A549 (cell line): ENCODE measurements at regions not wholly inside any gene's neighbourhood (a gene's known extent, or its start where the extent isn't known, plus 50 kb on each side); places are given as distances from the start of the nearest gene placed in this dataset.
A peak's percentile ranks its signal among the peaks of the same experiment; 100 is the strongest.
"Not testable (repeated sequence)": the region's sequence is repeated elsewhere in the genome, so short reads cannot be mapped to it uniquely, and the experiment has no call there.

Source experiments
- ATAC-seq, 2 experiments: fragments of 200-7000 bp in 1 of 2; fragments of >200 bp in 1 of 2; cut with Nextera tagmentation in 1 of 2; cut with Tn5 transposase in 1 of 2; 3 replicates each; pipeline versions ENCODE4 v1.8.0 to v1.9.1; 2018 to 2020; ENCODE audit warnings: mild to moderate bottlenecking in 1 of 2, moderate library complexity in 1 of 2
- CTCF ChIA-PET: fragments of 300-600 bp; sonication (Branson Sonifier 250); formaldehyde crosslinking; extraction: SDS; loops from one replicate; lab custom pipeline; 2021; ENCODE audit warnings: antibody characterized with exemption, inconsistent platforms; lab: Yijun Ruan, JAX
- POLR2A ChIA-PET: fragments of 350-600 bp; formaldehyde crosslinking; extraction: SDS; loops from one replicate; lab custom pipeline; 2021; ENCODE audit warnings: antibody characterized with exemption, inconsistent platforms; lab: Yijun Ruan, JAX
- DNase-seq, 2 experiments: peaks; one replicate each; pipeline versions ENCODE4 v3.0.0 to v3.0.0-alpha.2; 2011 to 2016; ENCODE audit warnings: low read depth in 1 of 2, low spot score in 1 of 2
- FAIRE-seq: peaks from 2 replicates; lab custom pipeline; 2011; peaks lifted over from hg19 to GRCh38; lab: Jason Lieb, UNC
- H3K27ac ChIP-seq, 2 experiments: fragments of >200 bp; sonication (Bioruptor Twin); formaldehyde crosslinking; 3 replicates each; pipeline ENCODE4 v1.5.1; 2016 to 2017
- H3K4me1 ChIP-seq: fragments of >200 bp; sonication (Bioruptor Twin); formaldehyde crosslinking; 3 replicates; pipeline ENCODE4 v1.6.1; 2016
- H3K4me2 ChIP-seq: fragments of >200 bp; sonication (Bioruptor Twin); formaldehyde crosslinking; 3 replicates; pipeline ENCODE4 v1.6.1; 2016
- H3K4me3 ChIP-seq: fragments of >200 bp; sonication (Bioruptor Twin); formaldehyde crosslinking; 3 replicates; pipeline ENCODE4 v1.5.1; 2016
- H3K9me3 ChIP-seq: fragments of >200 bp; sonication (Bioruptor Twin); formaldehyde crosslinking; 3 replicates; pipeline ENCODE4 v1.6.1; 2016
- CBX2 ChIP-seq: fragments of 200-600 bp; sonication (generic); IDR thresholded peaks from 2 replicates; pipeline ENCODE4 v1.6.1; 2016; ENCODE audit warnings: low read depth, mild to moderate bottlenecking, borderline replicate concordance
- CBX8 ChIP-seq: fragments of 200-600 bp; sonication (generic); IDR thresholded peaks from 2 replicates; pipeline ENCODE4 v1.6.1; 2016
- CHD2 ChIP-seq: fragments of 150-350 bp; IDR thresholded peaks from 2 replicates; pipeline ENCODE4 v1.6.1; 2014; ENCODE audit warnings: low read length; ENCODE audit not compliant: partially characterized antibody
- CTCF ChIP-seq: fragments of >200 bp; sonication (Bioruptor Twin); formaldehyde crosslinking; IDR thresholded peaks from 3 replicates; pipeline ENCODE4 v1.5.1; 2016
- ELK1 ChIP-seq: fragments of 150-350 bp; IDR thresholded peaks from 2 replicates; pipeline ENCODE4 v1.6.1; 2014; ENCODE audit warnings: low read depth, mild to moderate bottlenecking, low read length
- ESRRA ChIP-seq: fragments of 150-350 bp; IDR thresholded peaks from 2 replicates; pipeline ENCODE4 v1.6.1; 2014; ENCODE audit warnings: mild to moderate bottlenecking, low read length, borderline replicate concordance
- FOSB ChIP-seq: fragments of 250-450 bp; sonication (Bioruptor Pico); IDR thresholded peaks from 2 replicates; pipeline ENCODE4 v1.5.0; 2020; ENCODE audit warnings: mild to moderate bottlenecking, moderate library complexity
- FOSL2 ChIP-seq, 2 experiments: fragments of 450-650 bp in 1 of 2; fragments of >200 bp in 1 of 2; sonication (Bioruptor Twin) in 1 of 2; formaldehyde crosslinking; IDR thresholded peaks; 2 replicates each; pipeline versions ENCODE4 v1.5.0 to v1.6.1; 2016 to 2020; ENCODE audit warnings: mild to moderate bottlenecking in 1 of 2, moderate library complexity in 1 of 2
- GATA3 ChIP-seq: IDR thresholded peaks from 2 replicates; pipeline ENCODE4 v1.6.1; 2012; ENCODE audit warnings: borderline replicate concordance
- HDAC2 ChIP-seq: fragments of 200-600 bp; sonication (generic); IDR thresholded peaks from 2 replicates; pipeline ENCODE4 v1.6.1; 2016
- HEYL ChIP-seq: fragments of 250-450 bp; sonication (Bioruptor Pico); IDR thresholded peaks from 2 replicates; pipeline ENCODE4 v1.8.0; 2021; ENCODE audit warnings: mild to moderate bottlenecking, moderate library complexity
- HOXA7 ChIP-seq: fragments of 250-450 bp; sonication (Bioruptor Pico); IDR thresholded peaks from 2 replicates; pipeline ENCODE4 v1.5.0; 2020; ENCODE audit warnings: mild to moderate bottlenecking, moderate library complexity
- HOXB13 ChIP-seq: fragments of 250-450 bp; sonication (Bioruptor Pico); IDR thresholded peaks from 2 replicates; pipeline ENCODE4 v1.5.0; 2020; ENCODE audit warnings: low read depth, mild to moderate bottlenecking, moderate library complexity
- JUN ChIP-seq, 2 experiments: fragments of >200 bp; sonication (Bioruptor Twin); formaldehyde crosslinking; IDR thresholded peaks; 2 replicates in 1 of 2; 3 replicates in 1 of 2; pipeline ENCODE4 v1.6.1; 2016 to 2017
- JUNB ChIP-seq: fragments of >200 bp; sonication (Bioruptor Twin); formaldehyde crosslinking; IDR thresholded peaks from 2 replicates; pipeline ENCODE4 v1.6.1; 2016
- MAFK ChIP-seq: fragments of 450-650 bp; IDR thresholded peaks from 2 replicates; pipeline ENCODE4 v1.6.1; 2014; ENCODE audit not compliant: partially characterized antibody
- MAZ ChIP-seq: fragments of 150-350 bp; IDR thresholded peaks from 2 replicates; pipeline ENCODE4 v1.6.1; 2014; ENCODE audit warnings: antibody characterized with exemption, low read depth, low read length, borderline replicate concordance
- NFE2L2 ChIP-seq: fragments of 150-350 bp; conservative IDR thresholded peaks from 2 replicates; pipeline ENCODE4 v1.6.1; 2014; ENCODE audit warnings: low read length
- NPAS2 ChIP-seq: fragments of 250-450 bp; sonication (Bioruptor Pico); IDR thresholded peaks from 2 replicates; pipeline ENCODE4 v1.8.0; 2022; ENCODE audit warnings: mild to moderate bottlenecking, moderate library complexity, borderline replicate concordance
- PBX3 ChIP-seq: IDR thresholded peaks from 2 replicates; pipeline ENCODE4 v1.6.1; 2012
- PHF8 ChIP-seq: fragments of 200-600 bp; sonication (generic); IDR thresholded peaks from 2 replicates; pipeline ENCODE4 v1.6.1; 2016; ENCODE audit warnings: low read depth, mild to moderate bottlenecking, antibody characterized with exemption, moderate library complexity, borderline replicate concordance
- RAD21 ChIP-seq, 2 experiments: fragments of >200 bp in 1 of 2; sonication (Bioruptor Twin) in 1 of 2; formaldehyde crosslinking in 1 of 2; IDR thresholded peaks in 1 of 2; conservative IDR thresholded peaks in 1 of 2; 2 replicates in 1 of 2; 3 replicates in 1 of 2; pipeline ENCODE4 v1.6.1; 2012 to 2018; ENCODE audit warnings: inconsistent platforms in 1 of 2
- RARB ChIP-seq: fragments of 250-450 bp; sonication (Bioruptor Pico); IDR thresholded peaks from 2 replicates; pipeline ENCODE4 v1.8.0; 2021; ENCODE audit warnings: mild to moderate bottlenecking, moderate library complexity
- SREBF2 ChIP-seq: fragments of 450-650 bp; IDR thresholded peaks from 2 replicates; pipeline ENCODE4 v1.6.1; 2014; ENCODE audit warnings: mild to moderate bottlenecking, moderate library complexity
- TFCP2L1 ChIP-seq: fragments of 250-450 bp; sonication (Bioruptor Pico); IDR thresholded peaks from 2 replicates; pipeline ENCODE4 v1.5.0; 2021; ENCODE audit warnings: mild to moderate bottlenecking
- ZFP36 ChIP-seq: fragments of 450-650 bp; IDR thresholded peaks from 2 replicates; pipeline ENCODE4 v1.6.1; 2014; ENCODE audit warnings: borderline replicate concordance; ENCODE audit not compliant: partially characterized antibody
- ZNF302 ChIP-seq: fragments of 250-450 bp; sonication (Bioruptor Pico); IDR thresholded peaks from 2 replicates; pipeline ENCODE4 v1.9.0; 2021; ENCODE audit warnings: inconsistent platforms, mild to moderate bottlenecking, moderate library complexity
- WGBS: methylation state at CpG from one replicate; pipeline ENCODE4 v1.1.6; 2017; ENCODE audit errors: missing lambda C conversion rate; 5-methylcytosine and 5-hydroxymethylcytosine counted together

GRCh38 chr16:79943736-79944135 is 343.2 kb upstream of the MAF start:
- DNase-seq (no peak), FAIRE-seq (no peak), ATAC-seq (no peak; a peak in 1 of 6 replicates)
- POLR2A ChIA-PET: no interaction called here
- CTCF ChIA-PET: interaction anchor here (0.9 to 1.0 kb wide), 2 partner anchors 17 to 21 kb away, joined by 3 read pairs; no protein-coding TSS in a partner anchor
- Histone ChIP-seq H3K4me1 (peaks cover 10% of the 10 kb centered on the region; the same call in 2 of the 3 replicates), H3K4me3 (no peak overlapping the region), H3K9me3 (no peaks in the 10 kb centered on the region), H3K4me2 (peak overlapping the region; percentile 16; the same call in 1 of the 3 replicates), H3K27ac (0 out of 6 replicates have a peak overlapping the region, but pooled peaks of 1 of the 2 experiments have one; percentile 17)
- WGBS: 34% methylated on average over 3 of the region's 3 CpGs
- TF ChIP-seq CBX2 (no peak), FOSL2 (IDR thresholded peaks at IDR 0.05) (no peak), FOSL2 (CRISPR knock-in tag; IDR thresholded peaks at IDR 0.05) (no peak)

- Histone ChIP-seq H3K4me3 (no peak overlapping the region), H3K4me2 (no peak overlapping the region), H3K4me1 (peaks cover under 1% of the 10 kb centered on the region; the same call in 1 of the 3 replicates), H3K27ac (no peak overlapping the region), H3K9me3 (no peaks in the 10 kb centered on the region)
- no peak for FAIRE-seq
- 56% methylated on average over 4 of the region's 4 CpGs for WGBS
- no peak for DNase-seq
- POLR2A ChIA-PET: no interaction called here
- ATAC-seq: no peak
- CTCF ChIA-PET: no interaction called here
- TF ChIP-seq NFE2L2: no peak
- no peak for TF ChIP-seq HOXB13 (CRISPR knock-in tag)
- TF ChIP-seq TFCP2L1 (CRISPR knock-in tag): no peak
- no peak for TF ChIP-seq PBX3
- no peak for TF ChIP-seq ELK1
- no peak for TF ChIP-seq MAFK
- no peak for TF ChIP-seq HOXA7 (CRISPR knock-in tag)
- TF ChIP-seq RARB (CRISPR knock-in tag): no peak
- TF ChIP-seq ZFP36: no peak
- no peak for TF ChIP-seq CBX8
- no peak for TF ChIP-seq FOSB (CRISPR knock-in tag)
- no peak for TF ChIP-seq ZNF302
- TF ChIP-seq SREBF2: no peak
- TF ChIP-seq, all 56 proteins: peak for 0
Observed at GRCh38 chr16:79938575-79938974, 338.0 kb upstream of the MAF start.

- H3K4me3 ChIP-seq, ATAC-seq, H3K27ac ChIP-seq, H3K4me1 ChIP-seq, FAIRE-seq, DNase-seq, H3K4me2 ChIP-seq, H3K9me3 ChIP-seq, POLR2A ChIA-PET, CTCF ChIA-PET: not testable (repeated sequence)
Observed at GRCh38 chr16:79937671-79938070, 337.1 kb upstream of the MAF start.

GRCh38 chr16:79933603-79934002 is 333.1 kb upstream of the MAF start:
- no peak for ATAC-seq
- H3K27ac ChIP-seq: no peak overlapping the region
- no peak overlapping the region for H3K4me3 ChIP-seq
- peaks cover 9% of the 10 kb centered on the region; the same call in 2 of the 3 replicates for H3K4me1 ChIP-seq
- POLR2A ChIA-PET: no interaction called here
- no peak overlapping the region for H3K4me2 ChIP-seq
- FAIRE-seq: no peak
- no peak for TF ChIP-seq CTCF
- TF ChIP-seq GATA3: no peak
- no peak for TF ChIP-seq PBX3
- no peak for TF ChIP-seq HOXB13 (CRISPR knock-in tag)
- no peak for TF ChIP-seq ESRRA
- TF ChIP-seq NPAS2 (CRISPR knock-in tag): no peak
- no peak for TF ChIP-seq FOSB (CRISPR knock-in tag)
- TF ChIP-seq JUN (IDR thresholded peaks at IDR 0.05): no peak
- TF ChIP-seq JUNB: no peak
- no peak for TF ChIP-seq HDAC2
- no peak for TF ChIP-seq MAZ
- no peak for TF ChIP-seq PHF8
- no peak for TF ChIP-seq HEYL (CRISPR knock-in tag)
- no peak for TF ChIP-seq CHD2
- TF ChIP-seq RAD21 (conservative IDR thresholded peaks at IDR 0.05 in 1 of 2, IDR thresholded peaks at IDR 0.05 in 1 of 2): no peak
- TF ChIP-seq, all 56 proteins: peak for 0
- DNase-seq: no peak
- WGBS: 72% methylated on average over 8 of the region's 8 CpGs
- CTCF ChIA-PET: no interaction called here
- no peaks in the 10 kb centered on the region for H3K9me3 ChIP-seq
